ENCODE measurements at regions not wholly inside any gene's neighbourhood (a gene's known extent, or its start where the extent isn't known, plus 50 kb on each side); places are given as distances from the start of the nearest gene placed in this dataset.

DNA sequence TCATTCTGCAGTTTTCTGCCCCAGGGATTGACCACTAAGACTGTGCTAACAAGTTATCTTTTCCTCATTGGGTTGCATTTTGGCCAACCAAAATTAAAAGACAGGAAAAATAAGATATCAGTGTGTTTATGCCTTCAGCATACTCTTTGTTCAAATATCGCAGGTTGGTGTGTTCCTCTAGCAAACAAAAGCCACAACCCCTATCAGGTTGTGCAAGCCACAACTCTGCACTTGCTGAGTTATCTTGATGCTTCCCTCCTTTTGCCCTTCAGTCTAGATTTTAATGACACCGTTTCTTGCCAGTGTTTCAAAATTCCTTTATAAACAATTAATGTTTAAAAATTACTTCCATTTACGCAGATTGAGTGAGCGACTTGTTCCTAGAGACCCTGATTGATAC is 1164.2 kb downstream of the NSUN3 start:
- H3K36me3 ChIP-seq (ENCODE audit: insufficient read depth, low read length) = no peaks in the 10 kb centered on the region
- peaks cover 0 to 3% of the 10 kb centered on the region in 2 experiments for H3K9me3 ChIP-seq (ENCODE audit: control insufficient read depth in 1 of 2, insufficient read depth in 1 of 2, low read length in 2 of 2)
- ChIA-PET POLR2A (no interaction called here), CTCF (no interaction called here)
- intact Hi-C loops (cut with DNase I, micrococcal nuclease) = no loop called here
- Mint-ChIP-seq H3K27ac (no peak overlapping the region), H3K9me3 (peaks cover 12% of the 10 kb centered on the region), H3K4me3 (no peak overlapping the region), H3K27me3 (no peaks in the 10 kb centered on the region), H3K36me3 (ENCODE audit: low read depth) (no peaks in the 10 kb centered on the region), H3K4me1 (ENCODE audit: low read depth) (no peaks in the 10 kb centered on the region)
- DNase-seq (no peak), ATAC-seq (ENCODE audit: poor library complexity) (no peak)
- no peaks in the 10 kb centered on the region for H3K4me1 ChIP-seq (ENCODE audit: insufficient read depth, low read length)
- TF ChIP-seq, protein P1, sequence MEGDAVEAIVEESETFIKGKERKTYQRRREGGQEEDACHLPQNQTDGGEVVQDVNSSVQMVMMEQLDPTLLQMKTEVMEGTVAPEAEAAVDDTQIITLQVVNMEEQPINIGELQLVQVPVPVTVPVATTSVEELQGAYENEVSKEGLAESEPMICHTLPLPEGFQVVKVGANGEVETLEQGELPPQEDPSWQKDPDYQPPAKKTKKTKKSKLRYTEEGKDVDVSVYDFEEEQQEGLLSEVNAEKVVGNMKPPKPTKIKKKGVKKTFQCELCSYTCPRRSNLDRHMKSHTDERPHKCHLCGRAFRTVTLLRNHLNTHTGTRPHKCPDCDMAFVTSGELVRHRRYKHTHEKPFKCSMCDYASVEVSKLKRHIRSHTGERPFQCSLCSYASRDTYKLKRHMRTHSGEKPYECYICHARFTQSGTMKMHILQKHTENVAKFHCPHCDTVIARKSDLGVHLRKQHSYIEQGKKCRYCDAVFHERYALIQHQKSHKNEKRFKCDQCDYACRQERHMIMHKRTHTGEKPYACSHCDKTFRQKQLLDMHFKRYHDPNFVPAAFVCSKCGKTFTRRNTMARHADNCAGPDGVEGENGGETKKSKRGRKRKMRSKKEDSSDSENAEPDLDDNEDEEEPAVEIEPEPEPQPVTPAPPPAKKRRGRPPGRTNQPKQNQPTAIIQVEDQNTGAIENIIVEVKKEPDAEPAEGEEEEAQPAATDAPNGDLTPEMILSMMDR (IDR thresholded peaks at IDR 0.05) = no peak
- no peak overlapping the region for H3K27ac ChIP-seq (ENCODE audit: low read depth in 1 of 2, low read length in 2 of 2)
- H3K4me3 ChIP-seq (ENCODE audit: low read length) = no peak overlapping the region
- H3K27me3 ChIP-seq (ENCODE audit: control insufficient read depth in 1 of 2, insufficient read depth in 2 of 2, low read length in 2 of 2) = no peaks in the 10 kb centered on the region

DNA sequence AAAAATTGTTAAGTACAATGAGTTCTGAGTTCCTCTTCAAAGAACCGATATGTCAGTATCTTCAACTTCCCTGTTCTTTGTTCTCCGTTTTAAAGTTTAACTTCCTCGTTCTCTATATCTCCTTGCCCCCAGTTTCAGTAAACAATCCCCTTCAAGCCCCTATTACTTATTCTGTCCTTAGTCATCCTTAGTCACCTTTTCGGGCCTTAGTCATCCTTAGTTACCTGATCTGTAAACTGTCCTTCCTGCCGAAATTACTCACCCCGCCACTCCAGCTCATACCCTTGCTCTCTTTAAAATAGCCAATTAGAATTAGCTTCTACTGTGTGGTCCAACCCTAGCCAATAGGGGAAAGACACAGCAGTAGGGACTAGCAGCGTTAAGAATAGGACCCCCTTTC is 1165.6 kb downstream of the NSUN3 start:
- H3K4me3 Mint-ChIP-seq = no peak overlapping the region

GRCh38 chr3:95235916-95236315 is 1173.1 kb downstream of the NSUN3 start:
- Mint-ChIP-seq H3K27ac (no peak overlapping the region), H3K4me1 (ENCODE audit: low read depth) (no peaks in the 10 kb centered on the region), H3K9me3 (no peaks in the 10 kb centered on the region), H3K36me3 (ENCODE audit: low read depth) (no peaks in the 10 kb centered on the region), H3K4me3 (no peak overlapping the region), H3K27me3 (no peaks in the 10 kb centered on the region)
- TF ChIP-seq, protein P1 (IDR thresholded peaks at IDR 0.05) = no peak
- no peak overlapping the region for H3K27ac ChIP-seq (ENCODE audit: low read depth in 1 of 2, low read length in 2 of 2)
- H3K4me1 ChIP-seq (ENCODE audit: insufficient read depth, low read length) = no peaks in the 10 kb centered on the region
- H3K36me3 ChIP-seq (ENCODE audit: insufficient read depth, low read length) = no peaks in the 10 kb centered on the region
- H3K4me3 ChIP-seq (ENCODE audit: low read length) = no peak overlapping the region
- intact Hi-C loops (cut with DNase I, micrococcal nuclease) = no loop called here
- H3K9me3 ChIP-seq (ENCODE audit: control insufficient read depth in 1 of 2, insufficient read depth in 1 of 2, low read length in 2 of 2) = peaks cover 0 to 3% of the 10 kb centered on the region in 2 experiments
- ChIA-PET POLR2A (no interaction called here), CTCF (no interaction called here)
- no peak for ATAC-seq (ENCODE audit: poor library complexity)
- no peak for DNase-seq
- no peaks in the 10 kb centered on the region for H3K27me3 ChIP-seq (ENCODE audit: control insufficient read depth in 1 of 2, insufficient read depth in 2 of 2, low read length in 2 of 2)

More for the DNA sequence above, 1165.6 kb downstream of the NSUN3 start:
- ChIA-PET CTCF (no interaction called here), POLR2A (no interaction called here)
- TF ChIP-seq, protein P1 (IDR thresholded peaks at IDR 0.05) = no peak
- no peaks in the 10 kb centered on the region for H3K36me3 ChIP-seq (ENCODE audit: insufficient read depth, low read length)
- Mint-ChIP-seq H3K27me3 (no peaks in the 10 kb centered on the region), H3K9me3 (peaks cover 11% of the 10 kb centered on the region), H3K27ac (no peak overlapping the region), H3K36me3 (ENCODE audit: low read depth) (no peaks in the 10 kb centered on the region), H3K4me1 (ENCODE audit: low read depth) (no peaks in the 10 kb centered on the region)
- DNase-seq (no peak), ATAC-seq (ENCODE audit: poor library complexity) (no peak)
- no peak overlapping the region for H3K27ac ChIP-seq (ENCODE audit: low read depth in 1 of 2, low read length in 2 of 2)
- intact Hi-C loops (cut with DNase I, micrococcal nuclease) = no loop called here
- H3K27me3 ChIP-seq (ENCODE audit: control insufficient read depth in 1 of 2, insufficient read depth in 2 of 2, low read length in 2 of 2) = no peaks in the 10 kb centered on the region
- H3K4me3 ChIP-seq (ENCODE audit: low read length) = no peak overlapping the region
- no peaks in the 10 kb centered on the region for H3K4me1 ChIP-seq (ENCODE audit: insufficient read depth, low read length)
- peaks cover 0 to 3% of the 10 kb centered on the region in 2 experiments for H3K9me3 ChIP-seq (ENCODE audit: control insufficient read depth in 1 of 2, insufficient read depth in 1 of 2, low read length in 2 of 2)
